Kidney capillary endothelial cell (primary cell): ENCODE measurements at regions not wholly inside any gene's neighbourhood (a gene's known extent, or its start where the extent isn't known, plus 50 kb on each side); places are given as distances from the start of the nearest gene placed in this dataset.
"Not testable (repeated sequence)": the region's sequence is repeated elsewhere in the genome, so short reads cannot be mapped to it uniquely, and the experiment has no call there.

Experiments used
- DNase-seq: peaks from one replicate; pipeline ENCODE4 v3.0.0-alpha.2; 2018; ENCODE audit warnings: low spot score

- not testable (repeated sequence) for DNase-seq
Measured at GRCh38 chr9:129545876-129546275, 75.0 kb downstream of the C9orf50 start.

DNA sequence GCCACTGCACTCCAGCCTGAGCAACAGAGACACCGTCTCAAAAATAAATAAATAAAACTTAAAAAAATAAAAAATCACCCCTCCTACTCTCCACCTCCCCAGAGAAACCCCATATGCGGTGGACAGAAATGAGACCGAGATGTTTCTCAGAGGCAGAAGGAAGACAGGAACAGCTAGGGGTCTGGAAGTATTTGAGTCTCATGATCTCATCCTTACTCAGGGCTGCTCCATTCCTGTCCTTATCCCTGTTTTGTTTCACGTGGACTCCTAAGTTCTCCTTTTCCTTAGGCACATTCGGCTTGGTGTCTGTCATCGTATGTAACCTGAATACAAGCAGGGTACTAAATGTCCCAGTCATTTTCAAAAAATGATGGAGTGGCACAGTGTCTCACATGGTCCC, 76.1 kb downstream of the C9orf50 start:
- DNase-seq: no peak

GRCh38 chr9:129542741-129543140, 78.2 kb downstream of the C9orf50 start:
- DNase-seq: no peak

DNA sequence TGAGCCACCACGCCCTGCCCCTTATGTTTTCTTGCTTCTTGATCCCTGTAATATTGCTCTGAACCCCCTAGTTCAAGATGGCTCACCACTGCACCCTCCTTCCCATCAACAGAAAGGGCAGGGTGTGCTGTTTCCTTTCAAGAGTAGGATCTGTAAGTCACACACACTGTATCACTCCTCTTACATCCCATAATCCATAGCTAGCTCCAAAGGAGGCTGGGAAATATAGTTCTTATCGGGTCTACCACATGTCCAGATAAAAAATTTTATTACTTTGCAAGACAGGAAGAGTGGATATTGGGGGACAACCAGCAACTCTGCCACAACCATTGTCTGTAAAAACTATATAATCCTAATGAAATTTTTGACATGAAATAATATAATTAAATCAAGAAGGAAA, 79.6 kb downstream of the C9orf50 start:
- DNase-seq: no peak

DNA sequence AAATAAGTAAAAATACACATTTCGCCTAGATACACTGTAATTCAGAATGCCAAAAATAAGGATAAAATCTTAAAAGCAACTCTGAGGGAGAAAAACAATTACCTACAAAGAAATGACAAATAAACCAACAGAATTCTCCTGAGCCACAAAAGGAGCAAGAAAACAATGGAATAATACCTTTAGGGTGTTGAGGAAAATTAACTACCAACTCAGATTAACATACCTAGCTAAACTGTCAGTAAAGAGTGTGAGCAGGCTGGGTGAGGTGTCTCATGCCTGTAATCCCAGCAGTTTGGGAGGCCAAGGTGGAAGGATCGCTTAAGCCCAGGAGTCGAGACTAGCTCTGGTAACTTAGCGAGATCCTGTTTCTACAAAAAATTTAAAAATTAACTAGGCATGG, 81.5 kb downstream of the C9orf50 start:
- no peak for DNase-seq

DNA sequence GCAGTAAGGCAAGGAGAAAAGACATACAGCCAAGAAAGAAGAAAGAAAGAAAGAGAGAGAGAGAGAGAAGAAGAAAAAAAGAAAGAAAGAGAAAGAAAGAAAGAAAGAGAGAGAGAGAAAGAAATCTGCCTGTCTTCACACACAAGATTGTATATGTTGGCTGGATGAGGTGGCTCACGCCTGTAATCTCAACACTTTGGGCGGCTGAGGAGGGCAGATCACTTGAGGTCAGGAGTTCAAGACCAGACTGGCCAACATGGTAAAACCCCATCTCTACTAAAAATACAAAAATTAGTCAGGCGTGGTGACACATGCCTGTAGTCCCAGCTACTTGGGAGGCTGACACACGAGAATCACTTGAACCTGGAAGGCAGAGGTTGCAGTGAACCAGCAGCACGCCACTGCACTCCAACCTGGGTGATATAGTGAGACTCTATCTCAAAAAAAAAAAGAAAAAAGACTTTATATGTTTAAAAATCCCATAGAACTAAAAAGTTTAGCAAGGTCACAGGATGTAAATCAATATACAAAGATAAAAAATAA, 89.0 kb downstream of the C9orf50 start:
- DNase-seq: not testable (repeated sequence)

DNA sequence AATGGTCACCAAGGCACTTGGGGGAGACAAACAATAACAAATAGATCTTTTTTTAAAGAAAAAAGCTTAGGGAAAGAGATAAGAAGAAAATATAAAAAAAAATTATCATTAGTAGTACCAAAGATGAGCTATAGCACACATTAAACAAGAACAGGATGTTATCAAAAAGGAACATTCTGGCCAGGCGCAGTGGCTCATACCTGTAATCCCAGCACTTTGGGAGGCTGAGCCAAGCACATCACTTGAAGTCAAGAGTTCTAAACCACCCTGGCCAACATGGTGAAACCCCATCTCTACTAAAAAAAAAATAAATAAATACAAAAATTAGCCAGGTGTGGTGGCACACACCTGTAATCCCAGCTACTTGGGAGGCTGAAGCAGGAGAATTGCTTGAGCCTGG, 92.9 kb downstream of the C9orf50 start:
- DNase-seq: not testable (repeated sequence)

- DNase-seq: no peak
Measured at GRCh38 chr9:129525656-129526196, 95.2 kb downstream of the C9orf50 start.

GRCh38 chr9:129524582-129525270, 96.2 kb downstream of the C9orf50 start:
- DNase-seq: no peak

DNA sequence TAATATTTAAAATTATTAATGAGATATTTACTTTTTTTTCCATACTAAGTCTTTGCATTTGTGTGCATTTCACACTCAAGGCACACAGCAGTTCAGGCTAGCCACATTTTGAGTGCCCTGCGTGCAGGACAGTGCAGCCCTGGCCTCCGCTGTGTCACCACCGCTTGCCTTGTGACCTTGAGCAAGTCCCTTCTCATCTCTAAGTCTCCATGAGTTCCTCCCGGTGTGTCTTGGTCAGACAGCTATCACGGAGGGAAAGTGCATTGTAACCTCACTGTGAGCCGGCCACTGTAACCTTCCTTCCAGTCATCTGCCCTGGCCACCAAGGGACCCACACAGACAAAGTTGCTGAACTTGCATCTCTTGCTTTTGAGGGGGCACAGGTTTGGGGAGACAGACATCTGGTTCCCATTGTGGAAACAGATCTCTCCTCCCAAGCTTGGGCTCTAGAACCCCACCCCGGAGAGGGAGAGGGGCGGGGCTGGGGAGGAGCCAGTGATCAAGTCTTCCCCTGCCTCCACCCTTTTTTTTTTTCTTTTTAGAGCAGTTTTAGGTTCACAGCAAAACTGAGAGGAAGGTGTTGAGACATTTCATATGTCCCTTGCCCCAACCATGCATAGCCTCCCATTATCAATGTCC, 96.8 kb downstream of the C9orf50 start:
- DNase-seq: no peak

GRCh38 chr9:129522351-129522750, 98.5 kb downstream of the C9orf50 start:
- no peak for DNase-seq

GRCh38 chr9:129520082-129520481, 100.8 kb downstream of the C9orf50 start:
- no peak for DNase-seq

- no peak for DNase-seq
Measured at GRCh38 chr9:129518074-129518473, 102.8 kb downstream of the C9orf50 start.

GRCh38 chr9:129517006-129517405, 103.9 kb downstream of the C9orf50 start:
- no peak for DNase-seq

GRCh38 chr9:129514891-129515290, 106.0 kb downstream of the C9orf50 start:
- no peak for DNase-seq

DNA sequence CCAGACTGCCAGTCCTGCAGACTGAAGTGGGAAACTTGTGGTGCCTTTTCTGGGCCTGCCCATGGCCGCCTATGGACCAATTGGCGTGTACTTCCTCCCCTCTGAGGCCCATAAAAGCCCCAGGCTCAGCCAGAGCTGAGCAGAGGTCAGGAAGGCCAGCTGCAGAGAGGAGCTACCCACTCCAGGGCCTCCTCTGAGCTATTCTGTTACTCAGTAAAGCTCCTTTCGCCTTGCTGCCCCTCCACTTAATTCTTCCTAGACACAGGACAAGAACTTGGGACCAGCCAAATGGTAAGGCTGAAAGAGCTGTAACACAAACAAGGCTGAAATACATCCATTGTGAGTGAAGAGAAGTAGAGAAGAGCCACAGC, 106.4 kb downstream of the C9orf50 start:
- no peak for DNase-seq

GRCh38 chr9:129513856-129514496, 106.9 kb downstream of the C9orf50 start:
- no peak for DNase-seq

DNA sequence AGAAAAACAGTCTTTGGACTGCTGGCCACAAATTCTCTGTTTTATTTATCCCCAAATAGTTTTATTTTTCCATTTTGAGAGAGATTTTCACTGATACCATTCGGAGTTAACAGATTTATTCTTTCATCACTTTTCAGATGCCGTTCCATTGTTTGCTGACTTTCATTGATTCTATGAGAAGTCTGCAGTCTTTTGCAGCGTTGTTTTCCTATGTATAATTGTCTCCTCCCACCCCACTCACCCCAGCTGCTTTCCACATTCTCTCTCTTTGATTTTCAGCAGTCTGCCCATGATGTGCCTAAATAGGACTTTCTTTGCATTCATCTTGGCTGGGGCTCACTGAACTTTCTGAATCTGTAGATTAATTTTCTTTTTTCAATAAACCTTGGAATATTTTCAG, 107.6 kb downstream of the C9orf50 start:
- DNase-seq: no peak

DNA sequence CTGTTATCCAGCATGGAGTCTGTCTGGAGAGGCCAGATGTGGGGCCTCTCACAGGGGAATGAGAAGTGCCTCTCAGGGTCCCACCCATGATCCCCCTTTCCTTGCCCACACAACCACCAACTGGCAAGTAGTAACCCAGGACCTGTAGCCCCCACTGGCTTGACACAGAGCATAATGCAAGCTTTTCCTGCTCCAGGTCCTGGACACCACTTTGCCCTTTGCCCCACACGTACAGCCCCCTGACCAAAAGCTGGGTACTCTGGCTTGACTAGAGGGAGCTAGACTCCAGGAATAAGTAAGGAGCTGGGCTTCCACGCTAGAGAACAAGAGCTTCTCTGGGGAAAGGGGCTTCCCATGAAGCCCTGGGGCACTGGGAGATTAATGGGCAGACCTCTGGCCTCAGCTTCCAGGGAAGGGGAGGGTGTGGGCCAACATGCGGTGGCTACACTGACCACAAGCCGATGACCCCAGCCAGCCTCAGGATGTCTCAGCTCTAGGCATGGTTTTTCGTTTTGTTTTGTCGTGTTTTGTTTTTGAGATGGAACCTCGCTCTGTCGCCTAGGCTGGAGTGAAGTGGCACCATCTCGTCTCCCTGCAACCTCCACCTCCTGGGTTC, 109.5 kb downstream of the C9orf50 start:
- no peak for DNase-seq

- DNase-seq: no peak
Measured at GRCh38 chr9:129509533-129509928, 111.4 kb downstream of the C9orf50 start.

DNA sequence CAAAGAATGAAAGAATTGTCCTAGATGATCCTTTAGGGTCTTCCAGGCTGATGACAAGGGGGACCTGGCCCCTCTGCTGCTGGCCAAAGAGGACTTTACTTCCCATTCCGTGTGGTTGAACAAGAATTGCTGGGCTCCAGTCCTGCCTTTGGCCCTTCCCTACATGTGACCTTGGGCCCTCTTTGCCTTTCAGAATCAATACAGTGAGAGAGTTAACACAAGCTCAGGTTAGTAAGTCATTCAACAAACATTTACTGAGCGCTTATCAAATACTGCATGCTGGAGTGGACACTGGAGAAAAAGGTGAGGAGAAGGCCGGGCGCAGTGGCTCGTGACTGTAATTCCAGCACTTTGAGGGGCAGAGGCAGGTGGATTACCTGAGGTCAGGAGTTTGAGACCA, 113.1 kb downstream of the C9orf50 start:
- no peak for DNase-seq

DNA sequence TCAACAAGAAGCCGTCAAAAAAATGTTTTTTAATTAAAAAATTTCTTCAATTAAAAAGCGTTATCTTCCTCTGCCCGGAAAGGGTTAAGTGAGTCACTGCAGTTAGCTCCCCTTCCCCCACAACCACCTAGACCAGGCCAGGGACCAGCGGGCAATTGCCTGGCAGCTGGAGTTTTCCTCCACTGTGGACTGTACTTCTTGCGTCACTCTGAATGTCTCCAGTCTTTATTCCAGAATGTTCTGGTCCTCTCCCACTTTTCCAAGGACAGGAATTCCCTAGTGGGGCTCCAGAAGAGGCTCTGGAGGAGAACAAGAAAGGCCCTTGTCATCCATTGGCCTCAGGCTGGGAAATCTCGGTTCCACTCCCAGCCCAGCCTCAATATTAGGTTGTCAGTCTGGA, 114.0 kb downstream of the C9orf50 start:
- no peak for DNase-seq

DNA sequence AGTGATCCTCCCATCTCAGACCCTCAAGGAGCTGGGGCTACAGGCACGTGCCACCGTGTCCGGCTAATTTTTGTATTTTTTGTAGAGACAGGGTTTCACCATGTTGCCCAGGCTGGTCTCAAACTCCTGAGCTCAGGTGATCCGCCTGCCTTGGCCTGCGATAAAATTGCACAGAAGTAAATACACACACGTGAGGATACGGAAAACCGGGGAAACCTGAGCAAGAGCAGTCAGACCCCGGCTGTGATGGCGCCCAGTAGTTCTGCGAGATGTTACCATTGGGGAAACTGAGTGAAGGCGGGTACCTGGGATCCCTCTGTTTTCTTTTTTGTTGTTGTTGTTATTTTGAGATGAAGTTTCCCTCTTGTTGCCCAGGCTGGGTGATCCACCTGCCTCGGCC, 114.9 kb downstream of the C9orf50 start:
- no peak for DNase-seq
